PFSK-1 (cell line): ENCODE measurements at regions not wholly inside any gene's neighbourhood (a gene's known extent, or its start where the extent isn't known, plus 50 kb on each side); places are given as distances from the start of the nearest gene placed in this dataset.

Experiments
- REST ChIP-seq, 2 experiments: IDR thresholded peaks; 2 replicates each; pipeline versions ENCODE4 v1.6.1 to v1.8.0; 2011 to 2012; ENCODE audit warnings: low read depth in 2 of 2, low read length in 2 of 2, control low read depth in 1 of 2, inconsistent platforms in 1 of 2, mild to moderate bottlenecking in 1 of 2, moderate library complexity in 1 of 2; ENCODE audit not compliant: insufficient read depth in 1 of 2
- TAF1 ChIP-seq: IDR thresholded peaks from 2 replicates; pipeline ENCODE4 v1.6.1; 2012; ENCODE audit warnings: low read length, control low read depth, borderline replicate concordance; ENCODE audit not compliant: insufficient read depth

GRCh38 chr15:69513450-69513960 is 60.9 kb downstream of the RPLP1 start:
- no peak for TF ChIP-seq REST (IDR thresholded peaks at IDR 0.05; ENCODE audit: insufficient read depth in 1 of 2, low read depth in 2 of 2, low read length in 2 of 2)
- TF ChIP-seq TAF1 = no peak
